PC-9 (cell line): ENCODE measurements at regions not wholly inside any gene's neighbourhood (a gene's known extent, or its start where the extent isn't known, plus 50 kb on each side); places are given as distances from the start of the nearest gene placed in this dataset.

Experiments used
- BruUV-seq: library from RNA; stranded (reverse); fragments of 400-500 nt; replicated peaks from 2 replicates; lab custom pipeline; 2021; lab: Mats Ljungman, UMichigan
- CTCF ChIA-PET: fragments of 300-600 bp; sonication (Branson Sonifier 250); formaldehyde crosslinking; loops from one replicate; lab custom pipeline; 2022; ENCODE audit warnings: antibody characterized with exemption; lab: Charles Lee
- POLR2A ChIA-PET: fragments of 300-600 bp; sonication (Branson Sonifier 250); formaldehyde crosslinking; loops from one replicate; lab custom pipeline; 2022; ENCODE audit warnings: antibody characterized with exemption; ENCODE audit not compliant: unreplicated experiment; lab: Charles Lee
- DNase-seq, 2 experiments: peaks; one replicate each; pipeline versions ENCODE4 v3.0.0 to v3.0.0-alpha.2; 2015 to 2022; ENCODE audit warnings: mixed read lengths in 1 of 2
- H2AFZ ChIP-seq: fragments of 200-600 bp; sonication (generic); 2 replicates; pipeline ENCODE4 v1.8.1; 2017; ENCODE audit warnings: antibody characterized with exemption
- H3F3A ChIP-seq: fragments of 200-600 bp; sonication (generic); 2 replicates; pipeline ENCODE4 v1.8.1; 2017; ENCODE audit warnings: antibody characterized with exemption, mild to moderate bottlenecking, low read depth; ENCODE audit not compliant: insufficient read depth
- H3K27ac ChIP-seq: fragments of 200-600 bp; sonication (generic); 2 replicates; pipeline ENCODE4 v1.6.1; 2016; ENCODE audit warnings: mixed run types
- H3K27me3 ChIP-seq: fragments of 200-600 bp; sonication (generic); 2 replicates; pipeline ENCODE4 v1.6.1; 2016; ENCODE audit warnings: low read depth, mixed run types; ENCODE audit not compliant: insufficient read depth
- H3K36me3 ChIP-seq: fragments of 200-600 bp; sonication (generic); 2 replicates; pipeline ENCODE4 v1.6.1; 2016; ENCODE audit warnings: low read depth, mixed run types
- H3K4me1 ChIP-seq: fragments of 200-600 bp; sonication (generic); replicated peaks from 2 replicates; pipeline ENCODE4 v1.6.1; 2016; ENCODE audit warnings: mixed run types; ENCODE audit not compliant: insufficient read depth
- H3K4me2 ChIP-seq: fragments of 200-600 bp; sonication (generic); 2 replicates; pipeline ENCODE4 v1.6.1; 2017; ENCODE audit warnings: mixed run types
- H3K4me3 ChIP-seq: fragments of 200-600 bp; sonication (generic); 2 replicates; pipeline ENCODE4 v1.6.1; 2016; ENCODE audit warnings: mixed run types
- H3K79me2 ChIP-seq: fragments of 200-600 bp; sonication (generic); 2 replicates; pipeline ENCODE4 v1.6.1; 2017; ENCODE audit warnings: low read depth, mixed run types
- H3K9me2 ChIP-seq: fragments of 200-600 bp; sonication (generic); 2 replicates; pipeline ENCODE4 v1.8.1; 2017; ENCODE audit warnings: mild to moderate bottlenecking; ENCODE audit not compliant: insufficient read depth
- H3K9me3 ChIP-seq: fragments of 200-600 bp; sonication (generic); 2 replicates; pipeline ENCODE4 v1.8.1; 2016; ENCODE audit warnings: low read depth; ENCODE audit not compliant: insufficient read depth
- H4K20me1 ChIP-seq: fragments of 200-600 bp; sonication (generic); 2 replicates; pipeline ENCODE4 v1.8.1; 2017; ENCODE audit not compliant: insufficient read depth
- CTCF ChIP-seq: fragments of 200-600 bp; sonication (generic); conservative IDR thresholded peaks from 2 replicates; pipeline ENCODE4 v1.6.1; 2017; ENCODE audit warnings: mixed run types, antibody characterized with exemption, mild to moderate bottlenecking, moderate library complexity
- EZH2 ChIP-seq: fragments of 200-600 bp; sonication (generic); IDR thresholded peaks from 2 replicates; pipeline ENCODE4 v1.8.0; 2017; ENCODE audit warnings: antibody characterized with exemption, low read depth
- intact Hi-C: fragments of 100-400 bp; cut with micrococcal nuclease; formaldehyde crosslinking; loops from one replicate; pipeline ENCODE4 v1.10.0; 2022; ENCODE audit not compliant: unreplicated experiment

DNA sequence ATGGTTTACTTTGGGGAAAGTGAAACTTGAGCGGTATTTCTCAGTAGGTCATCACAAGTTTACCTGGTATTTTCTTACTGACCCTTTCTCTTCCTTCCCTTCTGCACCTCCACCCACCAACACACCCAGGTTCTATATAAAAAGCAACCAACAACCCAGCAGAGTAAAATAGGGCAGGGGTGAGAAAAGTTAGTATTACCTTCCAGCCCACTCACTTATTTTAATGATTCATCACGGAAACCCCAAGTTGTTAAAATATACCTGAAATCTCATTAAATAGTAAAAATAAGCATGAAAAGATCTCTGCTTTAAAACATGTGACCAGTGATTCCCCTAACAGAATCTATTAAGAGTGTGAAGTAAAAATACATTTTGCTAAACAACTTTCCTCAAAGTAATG, 306.1 kb downstream of the ZEB2 start:
- no peak for DNase-seq
- POLR2A ChIA-PET = no interaction called here
- intact Hi-C loops = no loop called here
- H3K9me2 ChIP-seq = peaks cover 7% of the 10 kb centered on the region; the same call in 1 of the 2 replicates
- BruUV-seq = no TSS peak
- no peaks in the 10 kb centered on the region for H4K20me1 ChIP-seq
- H3K9me3 ChIP-seq = no peaks in the 10 kb centered on the region
- H3K27ac ChIP-seq = no peak overlapping the region
- H3K27me3 ChIP-seq = no peaks in the 10 kb centered on the region
- TF ChIP-seq CTCF (no peak), EZH2 (no peak)
- CTCF ChIA-PET = no interaction called here
- H3K4me2 ChIP-seq = 0 out of 2 replicates have a peak overlapping the region, but pooled peaks have one; percentile 19
- H2AFZ ChIP-seq = no peak overlapping the region
- no peaks in the 10 kb centered on the region for H3F3A ChIP-seq
- no peak overlapping the region for H3K4me3 ChIP-seq
- H3K79me2 ChIP-seq = no peaks in the 10 kb centered on the region
- H3K4me1 ChIP-seq = 0 out of 2 replicates have a peak, but pooled peaks cover 6% of the 10 kb centered on the region
- H3K36me3 ChIP-seq = no peaks in the 10 kb centered on the region

DNA sequence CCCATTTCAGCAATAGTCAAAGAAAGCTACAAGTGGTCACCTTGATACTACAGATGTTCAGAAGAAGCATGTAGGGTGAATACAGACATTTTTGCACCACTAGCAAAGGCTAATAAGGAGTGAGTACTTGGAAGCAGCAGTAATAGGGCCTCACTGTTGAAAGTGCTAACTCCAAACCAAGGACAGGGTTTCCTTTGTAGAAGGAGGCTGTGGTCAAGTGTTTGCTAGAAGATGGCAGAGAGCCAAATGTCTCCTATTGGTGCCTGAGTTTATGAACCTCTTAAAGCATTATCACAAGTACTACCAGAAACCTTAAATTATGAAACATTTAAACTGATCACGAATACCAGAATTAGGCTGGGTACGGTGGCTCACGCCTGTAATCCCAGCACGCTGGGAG, 308.1 kb downstream of the ZEB2 start:
- intact Hi-C loops = no loop called here

DNA sequence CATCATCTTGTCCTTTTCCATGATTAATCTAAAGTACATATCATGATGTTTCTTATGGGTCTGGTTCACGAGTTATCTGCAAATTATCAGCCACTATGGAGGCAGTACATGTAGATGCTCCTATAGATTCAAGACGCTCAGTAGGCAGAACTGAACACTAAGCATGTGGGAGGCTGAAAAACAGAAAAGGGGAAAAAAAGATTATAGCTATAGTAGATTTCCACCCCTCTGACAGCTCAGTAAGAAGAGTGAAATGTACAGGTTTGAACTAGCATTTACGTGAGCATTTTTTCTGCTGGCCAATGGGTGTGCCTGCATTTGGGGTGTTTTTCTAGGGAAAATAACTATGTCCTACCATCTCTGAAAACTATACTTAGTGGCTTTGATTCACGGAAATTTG, 308.9 kb downstream of the ZEB2 start:
- Histone ChIP-seq H3K27me3 (no peaks in the 10 kb centered on the region), H3K4me3 (no peak overlapping the region), H2AFZ (no peak overlapping the region), H3K9me2 (no peaks in the 10 kb centered on the region), H3K4me2 (no peak overlapping the region), H3K9me3 (no peaks in the 10 kb centered on the region), H3K79me2 (no peaks in the 10 kb centered on the region), H3K4me1 (0 out of 2 replicates have a peak, but pooled peaks cover 6% of the 10 kb centered on the region), H3K27ac (no peak overlapping the region), H4K20me1 (no peaks in the 10 kb centered on the region), H3F3A (no peaks in the 10 kb centered on the region), H3K36me3 (no peaks in the 10 kb centered on the region)
- POLR2A ChIA-PET = no interaction called here
- TF ChIP-seq EZH2 = no peak
- TF ChIP-seq CTCF = no peak
- CTCF ChIA-PET = no interaction called here
- BruUV-seq = no TSS peak
- intact Hi-C loops = no loop called here
- DNase-seq = no peak

More for the DNA sequence above, 308.1 kb downstream of the ZEB2 start:
- Histone ChIP-seq H3K4me3 (no peak overlapping the region), H3K9me2 (peaks cover 4% of the 10 kb centered on the region; the same call in 1 of the 2 replicates), H2AFZ (no peak overlapping the region), H3K9me3 (no peaks in the 10 kb centered on the region), H3K4me1 (0 out of 2 replicates have a peak, but pooled peaks cover 6% of the 10 kb centered on the region), H3K27ac (no peak overlapping the region), H3K36me3 (no peaks in the 10 kb centered on the region), H3K4me2 (no peak overlapping the region), H3K27me3 (no peaks in the 10 kb centered on the region), H3F3A (no peaks in the 10 kb centered on the region), H3K79me2 (no peaks in the 10 kb centered on the region), H4K20me1 (no peaks in the 10 kb centered on the region)
- TF ChIP-seq CTCF (no peak), EZH2 (no peak)
- ChIA-PET CTCF (no interaction called here), POLR2A (no interaction called here)
- no peak for DNase-seq
- no TSS peak for BruUV-seq
